CD4-positive, CD25-positive, alpha-beta regulatory T cell (primary cell): ENCODE measurements at regions not wholly inside any gene's neighbourhood (a gene's known extent, or its start where the extent isn't known, plus 50 kb on each side); places are given as distances from the start of the nearest gene placed in this dataset.

Experiments used
- ATAC-seq, 2 donors: fragments of 150-1000 bp; cut with Tn5 transposase; one replicate each; pipeline ENCODE4 v1.10.0; 2021; ENCODE audit warnings: low read depth in 2 of 2, moderate number of reproducible peaks in 2 of 2, moderate library complexity in 1 of 2
- DNase-seq, 3 donors: peaks; one replicate each; pipeline versions ENCODE4 v3.0.0 to v3.0.0-alpha.2; 2012 to 2022; ENCODE audit warnings: mixed read lengths in 1 of 3
- H3K27ac ChIP-seq: one replicate; pipeline ENCODE4 v1.7.0; 2013; ENCODE audit warnings: mild to moderate bottlenecking, low read length; ENCODE audit not compliant: insufficient read depth, poor library complexity, severe bottlenecking
- H3K27me3 ChIP-seq: one replicate; pipeline ENCODE4 v1.7.0; 2013; ENCODE audit warnings: low read length; ENCODE audit not compliant: control insufficient read depth, insufficient read depth
- H3K36me3 ChIP-seq: one replicate; pipeline ENCODE4 v1.7.0; 2013; ENCODE audit warnings: mild to moderate bottlenecking, low read length, moderate library complexity; ENCODE audit not compliant: control insufficient read depth, insufficient read depth
- H3K4me1 ChIP-seq: 2 replicates; pipeline ENCODE4 v1.7.0; 2013; ENCODE audit warnings: mild to moderate bottlenecking, low read length; ENCODE audit not compliant: insufficient read depth, control insufficient read depth, poor library complexity, severe bottlenecking
- H3K4me3 ChIP-seq: one replicate; pipeline ENCODE4 v1.7.0; 2013; ENCODE audit warnings: low read depth, mild to moderate bottlenecking, low read length, moderate library complexity
- H3K9me3 ChIP-seq, 2 experiments: 1 replicate in 1 of 2; 2 replicates in 1 of 2; pipeline ENCODE4 v1.7.0; 2013; ENCODE audit warnings: low read length in 2 of 2, mild to moderate bottlenecking in 1 of 2, moderate library complexity in 1 of 2; ENCODE audit not compliant: control insufficient read depth in 2 of 2
- H3K27ac Mint-ChIP-seq, 3 donors: one replicate each; pipeline ENCODE4 v1.8.0; 2020 to 2022; ENCODE audit warnings: mild to moderate bottlenecking in 3 of 3, mixed read lengths in 3 of 3, moderate library complexity in 2 of 3
- H3K27me3 Mint-ChIP-seq: one replicate; pipeline ENCODE4 v1.8.0; 2022; ENCODE audit warnings: mild to moderate bottlenecking, mixed read lengths
- H3K36me3 Mint-ChIP-seq: one replicate; pipeline ENCODE4 v1.8.0; 2020; ENCODE audit warnings: mixed read lengths
- H3K4me1 Mint-ChIP-seq, 4 donors: one replicate each; pipeline ENCODE4 v1.8.0; 2020 to 2022; ENCODE audit warnings: mixed read lengths in 4 of 4, mild to moderate bottlenecking in 1 of 4
- H3K4me3 Mint-ChIP-seq, 4 donors: one replicate each; pipeline ENCODE4 v1.8.0; 2020 to 2022; ENCODE audit warnings: mild to moderate bottlenecking in 4 of 4, mixed read lengths in 4 of 4, moderate library complexity in 3 of 4
- H3K9me3 Mint-ChIP-seq, 7 donors: one replicate each; pipeline ENCODE4 v1.8.0; 2020 to 2022; ENCODE audit warnings: mixed read lengths in 7 of 7, mild to moderate bottlenecking in 3 of 7, moderate library complexity in 2 of 7

DNA sequence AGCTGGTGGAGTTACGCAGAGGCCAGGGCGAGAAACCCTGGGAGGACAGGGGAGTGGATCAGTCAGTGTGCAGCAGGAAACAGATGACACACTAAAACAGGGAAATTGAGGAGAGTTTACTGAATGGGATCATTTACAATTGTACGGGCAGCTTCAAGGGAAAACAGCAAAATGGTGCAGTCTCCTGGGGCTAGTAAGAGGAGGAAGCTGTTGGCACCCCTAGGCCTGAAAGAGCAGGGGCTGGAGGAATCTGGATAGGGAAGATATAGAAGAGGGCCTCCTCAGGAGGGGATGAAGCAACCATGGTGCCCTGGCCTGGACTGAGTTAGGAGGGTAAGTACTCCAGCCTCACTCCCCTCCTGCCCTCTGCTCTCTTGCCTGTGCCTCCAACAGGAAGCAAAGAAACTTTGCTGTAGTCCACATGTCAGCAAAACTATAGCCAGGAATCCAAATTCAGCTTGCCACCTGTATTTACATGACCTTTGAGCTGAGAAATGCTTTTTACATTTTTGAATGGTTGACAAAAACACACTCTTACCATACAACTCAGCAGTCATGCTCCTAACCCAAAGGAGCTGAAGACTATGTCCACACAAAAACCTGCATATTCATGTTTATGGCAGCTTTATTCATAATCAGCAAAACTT lies 52.3 kb upstream of the OPN4 start:
- Histone ChIP-seq H3K9me3 (no peaks in the 10 kb centered on the region), H3K36me3 (no peaks in the 10 kb centered on the region), H3K27ac (no peak overlapping the region), H3K27me3 (no peaks in the 10 kb centered on the region), H3K4me1 (no peaks in the 10 kb centered on the region), H3K4me3 (no peak overlapping the region)
- DNase-seq (no peak), ATAC-seq (no peak)
- Mint-ChIP-seq H3K4me3 (no peak overlapping the region), H3K9me3 (peaks cover 0 to 4% (median 0%) of the 10 kb centered on the region in 7 donors), H3K4me1 (peaks cover 0 to 3% (median 0%) of the 10 kb centered on the region in 4 donors), H3K27ac (no peak overlapping the region), H3K36me3 (no peaks in the 10 kb centered on the region), H3K27me3 (no peaks in the 10 kb centered on the region)

DNA sequence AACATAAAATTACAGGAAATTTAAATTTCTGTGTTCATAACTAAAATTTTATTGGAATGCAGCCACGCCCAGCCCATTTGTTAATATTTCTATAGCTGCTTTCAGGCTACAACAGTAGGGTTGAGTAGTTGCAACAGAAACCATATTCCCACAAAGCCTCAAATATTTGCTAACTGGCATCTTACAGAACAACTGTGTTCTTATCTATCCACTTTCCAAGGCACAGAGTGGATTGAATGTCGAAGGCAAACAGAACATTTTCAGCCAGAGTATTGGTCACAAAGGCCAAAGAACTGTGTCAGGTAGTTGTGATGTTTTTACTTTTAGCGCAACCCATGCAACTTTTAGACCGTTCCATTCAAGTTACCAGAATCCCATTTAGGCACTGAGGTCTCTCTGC lies 51.1 kb upstream of the OPN4 start:
- H3K27ac ChIP-seq: no peak overlapping the region
- ATAC-seq (no peak), DNase-seq (no peak)
- peaks cover 0 to 9% (median 2%) of the 10 kb centered on the region in 7 donors for H3K9me3 Mint-ChIP-seq
- H3K36me3 Mint-ChIP-seq: no peaks in the 10 kb centered on the region
- H3K27ac Mint-ChIP-seq: no peak overlapping the region
- H3K4me3 Mint-ChIP-seq: no peak overlapping the region
- H3K27me3 ChIP-seq: no peaks in the 10 kb centered on the region
- H3K36me3 ChIP-seq: no peaks in the 10 kb centered on the region
- H3K27me3 Mint-ChIP-seq: peaks cover 5% of the 10 kb centered on the region
- no peak overlapping the region for H3K4me3 ChIP-seq
- H3K4me1 Mint-ChIP-seq: peaks cover 0 to 3% (median 0%) of the 10 kb centered on the region in 4 donors
- no peaks in the 10 kb centered on the region for H3K9me3 ChIP-seq
- no peaks in the 10 kb centered on the region for H3K4me1 ChIP-seq
